NCI-H1694 (cell line): ENCODE measurements at regions not wholly inside any gene's neighbourhood (a gene's known extent, or its start where the extent isn't known, plus 50 kb on each side); places are given as distances from the start of the nearest gene placed in this dataset.

Experiments
- DNase-seq: peaks from one replicate; lab custom pipeline; 2025; lab: John Stamatoyannopoulos, UW

GRCh38 chr22:47439643-47440265 lies 677.3 kb downstream of the TBC1D22A start:
- DNase-seq, result no peak

- no peak for DNase-seq
These were observed 675.2 kb downstream of the TBC1D22A start for GRCh38 chr22:47437636-47438035.

- no peak for DNase-seq
These were observed 674.7 kb downstream of the TBC1D22A start for GRCh38 chr22:47437110-47437509.

GRCh38 chr22:47435826-47436225 lies 673.4 kb downstream of the TBC1D22A start:
- DNase-seq, result no peak

- DNase-seq, result no peak
These were observed 672.7 kb downstream of the TBC1D22A start for GRCh38 chr22:47435204-47435487.

- no peak for DNase-seq
These were observed 672.1 kb downstream of the TBC1D22A start for GRCh38 chr22:47434336-47435203.

- DNase-seq, result no peak
These were observed 671.2 kb downstream of the TBC1D22A start for GRCh38 chr22:47433627-47434026.

- DNase-seq, result no peak
These were observed 670.2 kb downstream of the TBC1D22A start for GRCh38 chr22:47432683-47433082.

- no peak for DNase-seq
These were observed 661.7 kb downstream of the TBC1D22A start for GRCh38 chr22:47423861-47424820.

GRCh38 chr22:47423266-47423665 lies 660.8 kb downstream of the TBC1D22A start:
- DNase-seq, result no peak

GRCh38 chr22:47422736-47423135 lies 660.3 kb downstream of the TBC1D22A start:
- DNase-seq, result no peak

GRCh38 chr22:47421846-47422245 lies 659.4 kb downstream of the TBC1D22A start:
- DNase-seq, result no peak

- no peak for DNase-seq
These were observed 657.8 kb downstream of the TBC1D22A start for GRCh38 chr22:47420211-47420610.

- no peak for DNase-seq
These were observed 656.8 kb downstream of the TBC1D22A start for GRCh38 chr22:47419239-47419638.

- no peak for DNase-seq
These were observed 655.2 kb downstream of the TBC1D22A start for GRCh38 chr22:47417699-47418098.

- DNase-seq, result no peak
These were observed 648.6 kb downstream of the TBC1D22A start for GRCh38 chr22:47411006-47411405.

GRCh38 chr22:47409539-47410275 lies 647.3 kb downstream of the TBC1D22A start:
- DNase-seq, result no peak

- DNase-seq, result no peak
These were observed 646.0 kb downstream of the TBC1D22A start for GRCh38 chr22:47408409-47408808.

GRCh38 chr22:47407461-47408025 lies 645.1 kb downstream of the TBC1D22A start:
- DNase-seq, result no peak

GRCh38 chr22:47406896-47407295 lies 644.4 kb downstream of the TBC1D22A start:
- no peak for DNase-seq

- DNase-seq, result no peak
These were observed 643.9 kb downstream of the TBC1D22A start for GRCh38 chr22:47406180-47406834.
